Epithelial cell of prostate (primary cell): ENCODE measurements at regions not wholly inside any gene's neighbourhood (a gene's known extent, or its start where the extent isn't known, plus 50 kb on each side); places are given as distances from the start of the nearest gene placed in this dataset.

Experiments used
- DNase-seq: peaks from one replicate; pipeline ENCODE4 v3.0.0-alpha.2; 2011; ENCODE audit warnings: low read depth, low spot score
- H3K27ac ChIP-seq: fragments of 450-650 bp; 2 replicates; pipeline ENCODE4 v1.5.1; 2017; ENCODE audit warnings: mild to moderate bottlenecking

- no peak overlapping the region for H3K27ac ChIP-seq
- DNase-seq: no peak
Measured at GRCh38 chr10:44435196-44435595, 50.3 kb upstream of the CXCL12 start.

DNA sequence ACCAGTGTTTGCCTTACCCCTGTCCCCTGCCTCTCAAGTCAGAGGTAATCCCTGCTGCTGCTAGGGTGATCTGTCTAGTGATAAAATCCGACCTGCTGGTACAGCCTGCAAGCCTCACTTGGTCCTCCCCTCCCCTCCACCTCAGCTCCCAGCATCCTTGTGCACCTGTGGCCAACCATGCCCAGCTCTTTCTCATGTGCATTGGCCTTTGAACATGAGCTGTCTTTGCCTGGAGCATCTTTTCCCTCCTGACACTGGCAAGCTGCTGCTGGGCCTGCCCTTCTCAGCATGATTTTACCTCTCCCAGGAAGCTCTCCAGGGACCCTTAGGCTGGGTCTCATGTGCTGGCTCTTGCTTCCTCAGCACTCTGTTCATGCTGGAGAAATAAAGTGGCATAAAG, 51.3 kb upstream of the CXCL12 start:
- no peak for DNase-seq

GRCh38 chr10:44437840-44438511, 53.1 kb upstream of the CXCL12 start:
- H3K27ac ChIP-seq: no peak overlapping the region
- no peak for DNase-seq

More for the DNA sequence above, 51.3 kb upstream of the CXCL12 start:
- H3K27ac ChIP-seq: no peak overlapping the region

DNA sequence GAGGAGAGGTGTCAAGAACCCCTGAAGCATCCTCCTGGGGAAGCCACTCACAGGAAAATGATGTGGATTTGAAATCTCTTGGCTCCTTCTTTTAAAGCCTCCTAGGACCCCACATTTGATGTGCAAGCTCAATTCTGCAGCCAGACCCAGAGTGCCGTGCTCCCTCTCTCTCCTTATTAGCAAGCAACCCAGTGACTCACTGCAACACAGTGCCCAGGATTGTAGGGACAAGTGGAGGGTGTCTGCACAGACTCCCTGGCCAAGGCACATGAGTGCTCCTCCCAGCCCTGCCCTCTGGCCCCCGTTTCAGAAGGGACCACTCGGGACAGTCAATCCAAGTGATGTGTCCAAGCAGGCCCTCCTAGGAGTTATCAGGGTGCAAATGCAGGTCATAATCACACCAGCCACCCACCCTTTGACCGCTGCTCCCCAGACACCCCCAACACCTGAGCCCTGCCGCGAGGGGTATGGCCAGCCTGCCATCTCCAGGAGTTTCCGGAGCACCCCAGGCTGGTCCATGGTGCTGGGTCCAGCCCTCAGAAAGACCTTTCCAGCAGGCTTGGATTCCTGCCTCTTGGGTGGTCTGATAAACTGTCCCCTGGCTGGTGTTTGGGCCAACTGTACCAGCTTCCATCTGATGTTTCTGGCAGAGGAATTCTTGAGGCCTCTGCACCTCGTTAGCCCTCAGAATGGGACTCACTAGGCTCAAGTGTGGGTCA, 54.5 kb upstream of the CXCL12 start:
- no peak for DNase-seq
- H3K27ac ChIP-seq: no peak overlapping the region

GRCh38 chr10:44439958-44440244, 55.0 kb upstream of the CXCL12 start:
- DNase-seq: no peak
- H3K27ac ChIP-seq: no peak overlapping the region

DNA sequence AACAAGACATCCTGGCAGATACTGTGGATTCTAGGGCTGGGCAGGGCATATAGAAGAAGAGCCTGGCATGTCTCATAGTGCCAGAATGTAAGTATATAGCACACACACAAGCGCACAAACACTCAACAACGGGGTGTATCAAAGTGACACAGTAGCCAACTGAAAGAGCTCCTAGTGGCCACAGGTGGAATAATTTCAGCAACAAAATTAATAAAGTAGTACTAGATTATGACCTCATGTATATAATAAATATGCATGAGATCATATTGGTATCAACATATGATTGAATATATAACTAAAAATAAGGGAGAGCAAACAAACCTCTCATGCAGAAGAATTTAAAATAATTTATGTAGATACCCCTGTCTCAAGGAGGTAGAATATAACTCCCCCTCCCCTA, 72.4 kb upstream of the CXCL12 start:
- no peak overlapping the region for H3K27ac ChIP-seq
- no peak for DNase-seq

DNA sequence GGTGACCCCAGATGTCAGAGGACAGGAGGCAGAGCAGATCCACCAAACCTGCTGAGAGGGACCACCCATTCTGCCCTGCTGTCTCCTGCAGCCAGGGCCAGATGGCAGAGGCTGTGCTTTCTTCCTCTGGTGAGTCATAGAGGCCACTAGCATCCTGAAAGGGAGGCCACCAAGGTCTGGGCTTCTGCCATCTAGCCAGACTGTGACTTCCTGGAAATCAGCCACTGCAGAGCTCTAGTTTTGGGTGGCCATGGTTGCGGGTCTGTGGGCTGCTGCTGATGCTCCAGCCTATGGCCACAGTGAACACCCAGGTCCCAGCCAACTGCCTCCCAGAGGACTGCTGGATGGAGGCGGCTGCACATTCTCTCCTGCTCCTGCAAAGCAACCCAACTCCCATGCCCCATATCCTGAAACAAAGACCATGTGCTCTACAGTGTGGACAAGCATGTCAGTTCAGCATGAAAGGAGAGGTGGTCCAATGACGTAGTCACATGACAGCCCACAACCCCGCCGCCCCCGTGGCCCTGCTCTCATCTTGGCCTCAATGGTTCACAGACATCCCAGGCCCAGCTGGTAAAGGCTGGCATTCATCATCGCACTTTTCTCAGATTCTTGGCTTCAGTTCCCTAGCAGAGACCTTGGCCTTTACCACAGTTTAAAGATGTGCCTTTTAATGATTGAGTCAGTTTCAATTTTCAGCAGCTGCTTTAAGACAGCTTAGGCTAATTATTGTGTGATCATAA, 73.9 kb upstream of the CXCL12 start:
- no peak for DNase-seq
- H3K27ac ChIP-seq: no peak overlapping the region

GRCh38 chr10:44459671-44460070, 74.8 kb upstream of the CXCL12 start:
- H3K27ac ChIP-seq: no peak overlapping the region
- no peak for DNase-seq

GRCh38 chr10:44460416-44460815, 75.5 kb upstream of the CXCL12 start:
- no peak overlapping the region for H3K27ac ChIP-seq
- DNase-seq: no peak

DNA sequence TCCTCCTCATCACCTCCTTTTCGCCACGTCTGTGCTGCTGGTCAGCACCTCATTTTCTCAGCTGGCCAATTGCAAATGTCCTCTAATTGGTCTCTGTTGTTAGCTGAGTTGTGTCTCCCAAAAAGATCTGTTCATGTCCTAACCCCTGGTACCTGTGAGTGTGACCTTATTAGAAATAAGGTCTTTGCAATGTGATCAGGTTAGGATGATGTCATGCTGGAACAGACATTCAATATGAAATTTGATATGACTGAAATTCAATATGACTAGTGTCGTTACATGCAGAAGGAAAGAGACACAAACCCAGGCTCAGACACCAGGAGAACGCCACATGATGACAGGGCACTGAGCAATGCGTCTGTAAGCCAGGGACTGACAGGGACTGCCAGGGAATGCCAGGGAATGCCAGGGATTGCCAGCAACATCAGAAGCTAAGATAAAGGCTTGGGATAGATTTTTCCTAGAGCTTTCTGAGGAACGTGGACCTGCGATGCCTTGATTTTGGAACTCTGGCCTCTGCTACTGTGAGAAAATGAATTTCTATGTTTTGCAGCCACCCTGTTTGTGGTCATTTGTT, 77.5 kb upstream of the CXCL12 start:
- no peak for DNase-seq
- no peak overlapping the region for H3K27ac ChIP-seq

GRCh38 chr10:44463511-44464121, 78.7 kb upstream of the CXCL12 start:
- DNase-seq: no peak

DNA sequence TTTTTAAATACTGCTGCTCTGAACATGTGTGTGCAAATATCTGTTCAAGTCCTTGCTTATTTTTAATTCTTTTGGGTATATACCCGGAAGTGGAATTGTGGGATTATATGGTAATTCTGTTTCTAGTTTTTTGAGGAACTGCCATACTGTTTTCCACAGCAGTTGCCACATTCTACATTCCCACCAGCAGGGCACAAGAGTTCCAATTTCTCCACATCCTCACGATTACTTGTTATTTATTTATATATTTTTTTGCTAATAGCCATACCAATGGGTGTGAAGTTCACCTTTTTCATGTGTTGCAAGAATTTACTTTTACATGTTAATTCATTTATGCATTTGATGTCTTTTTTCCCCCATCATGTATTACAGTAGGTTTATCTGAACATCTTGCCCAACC, 79.6 kb upstream of the CXCL12 start:
- H3K27ac ChIP-seq: peak overlapping the region; percentile 29
- no peak for DNase-seq

More at GRCh38 chr10:44463511-44464121, 78.7 kb upstream of the CXCL12 start:
- H3K27ac ChIP-seq: peak overlapping the region; percentile 29

GRCh38 chr10:44465401-44466115, 80.7 kb upstream of the CXCL12 start:
- no peak for DNase-seq
- H3K27ac ChIP-seq: no peak overlapping the region

DNA sequence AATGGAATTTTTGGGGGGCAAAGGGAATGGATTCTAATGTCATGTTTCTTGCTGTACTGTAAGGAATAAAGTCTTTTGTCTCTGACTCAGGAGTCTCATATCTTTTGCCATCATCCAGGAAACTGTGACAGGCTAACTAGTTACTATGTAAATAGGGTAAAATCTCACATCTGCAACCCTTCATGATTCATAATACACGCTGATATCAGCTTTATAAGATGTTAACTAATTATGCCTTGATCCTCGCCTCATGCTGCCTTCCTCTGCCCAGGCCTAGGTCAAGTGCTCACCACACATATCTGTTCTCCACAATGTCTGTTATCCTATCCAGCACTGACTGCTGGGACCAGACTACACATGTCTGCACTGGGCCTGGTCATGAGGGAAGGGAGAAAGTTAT, 81.3 kb upstream of the CXCL12 start:
- H3K27ac ChIP-seq: no peak overlapping the region
- no peak for DNase-seq

DNA sequence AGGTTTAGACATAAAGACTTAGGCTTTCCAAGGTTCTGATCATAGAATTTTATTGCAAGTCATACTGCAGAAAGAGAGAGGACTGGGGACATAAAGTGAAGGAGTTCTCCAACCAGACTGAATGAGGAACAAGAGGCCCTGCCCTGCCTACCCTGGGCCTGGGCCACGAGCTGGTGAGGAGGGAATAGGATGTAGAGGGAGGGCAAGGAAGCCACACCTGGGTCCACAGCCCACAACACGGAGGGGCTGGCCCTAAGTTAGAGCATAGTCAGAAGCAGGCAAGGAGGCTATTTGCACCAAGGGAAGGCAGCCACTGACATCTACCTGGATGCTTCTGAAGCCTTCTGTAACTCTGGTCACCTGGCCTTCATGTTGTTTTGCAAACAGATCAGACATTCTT, 82.2 kb upstream of the CXCL12 start:
- H3K27ac ChIP-seq: no peak overlapping the region
- DNase-seq: no peak

GRCh38 chr10:44467900-44468299, 83.0 kb upstream of the CXCL12 start:
- DNase-seq: no peak
- no peak overlapping the region for H3K27ac ChIP-seq

- DNase-seq: no peak
- H3K27ac ChIP-seq: no peak overlapping the region
Measured at GRCh38 chr10:44468525-44468924, 83.6 kb upstream of the CXCL12 start.

DNA sequence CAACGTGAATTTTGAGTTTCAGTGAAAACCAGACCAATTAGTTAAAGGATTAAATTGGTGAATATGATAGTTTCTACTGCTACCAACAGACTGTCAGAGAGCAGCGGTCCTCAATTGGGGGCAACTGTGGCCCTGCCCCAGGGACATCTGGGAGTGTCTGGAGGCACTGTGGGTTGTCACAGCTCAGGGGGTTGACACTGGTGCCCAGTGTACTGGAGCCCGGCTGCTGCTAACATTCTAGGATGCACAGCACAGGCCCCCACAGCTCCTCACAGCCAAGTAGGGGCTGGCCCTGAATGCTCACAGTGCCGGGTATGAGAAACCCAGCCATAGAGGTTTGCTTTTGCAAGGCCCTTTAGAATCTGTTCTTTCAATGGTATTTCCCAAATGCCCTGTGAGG, 84.1 kb upstream of the CXCL12 start:
- no peak for DNase-seq
- H3K27ac ChIP-seq: no peak overlapping the region

- no peak for DNase-seq
- H3K27ac ChIP-seq: no peak overlapping the region
Measured at GRCh38 chr10:44470784-44471183, 85.9 kb upstream of the CXCL12 start.

DNA sequence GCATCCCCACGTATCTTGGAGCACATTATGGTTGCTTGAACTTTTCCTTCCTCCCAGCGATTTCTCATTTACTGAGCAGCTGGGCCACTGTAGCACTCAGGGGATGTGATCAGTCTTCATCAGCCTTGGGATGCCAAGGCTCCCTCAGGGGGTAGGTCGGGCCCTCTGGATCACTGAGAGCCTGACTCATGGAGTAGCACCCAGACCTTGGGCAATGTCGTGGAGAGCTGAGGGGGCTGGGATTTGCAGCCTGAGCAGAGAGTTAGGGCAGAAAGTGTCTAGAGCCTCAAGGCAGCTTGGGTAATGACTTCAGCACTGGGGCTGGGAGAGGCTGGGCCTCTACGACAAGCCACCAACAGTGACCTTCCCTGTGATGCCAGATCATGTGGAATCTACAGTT, 86.5 kb upstream of the CXCL12 start:
- DNase-seq: no peak
- H3K27ac ChIP-seq: no peak overlapping the region
